NB4 (cell line): ENCODE measurements at regions not wholly inside any gene's neighbourhood (a gene's known extent, or its start where the extent isn't known, plus 50 kb on each side); places are given as distances from the start of the nearest gene placed in this dataset.

Experiments
- CTCF ChIP-seq: IDR thresholded peaks from one replicate; pipeline ENCODE4 v1.5.1; 2012; ENCODE audit warnings: low read depth, low read length
- MYC ChIP-seq: IDR thresholded peaks from 2 replicates; pipeline ENCODE4 v1.6.1; 2011; ENCODE audit warnings: low read depth, low read length
- POLR2A ChIP-seq: IDR thresholded peaks from 2 replicates; pipeline ENCODE4 v1.6.1; 2011; ENCODE audit warnings: mild to moderate bottlenecking; ENCODE audit not compliant: insufficient read length; ENCODE audit errors: extremely low read depth
- TF ChIP-seq, protein P1 (sequence below): IDR thresholded peaks from 2 replicates; pipeline ENCODE4 v1.6.1; 2011; ENCODE audit warnings: low read depth, low read length

DNA sequence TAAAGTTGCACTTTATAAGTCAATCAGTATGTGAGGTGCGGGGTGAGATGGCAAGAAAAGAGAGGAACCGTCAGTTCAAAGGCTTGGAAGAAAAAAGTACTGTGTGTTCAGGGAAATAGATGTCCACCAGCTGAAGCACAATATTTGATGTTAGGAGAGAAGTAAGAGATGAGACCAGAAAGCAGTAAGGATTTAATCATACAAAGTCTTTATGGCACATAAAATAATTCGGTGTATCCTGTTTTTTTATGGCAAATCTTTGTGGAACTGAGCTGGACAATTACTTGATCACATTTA is 197.2 kb downstream of the FAXC start:
- TF ChIP-seq CTCF (no peak), POLR2A (no peak), MYC (no peak)
- TF ChIP-seq, protein P1, sequence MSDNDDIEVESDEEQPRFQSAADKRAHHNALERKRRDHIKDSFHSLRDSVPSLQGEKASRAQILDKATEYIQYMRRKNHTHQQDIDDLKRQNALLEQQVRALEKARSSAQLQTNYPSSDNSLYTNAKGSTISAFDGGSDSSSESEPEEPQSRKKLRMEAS, result no peak
